Activated CD4-positive, alpha-beta T cell treated with anti-CD3 and anti-CD28 coated beads, Interleukin-2, amount 10 ng/mL, durations not matched to agents 24 days and 14 days (primary cell): ENCODE measurements at regions not wholly inside any gene's neighbourhood (a gene's known extent, or its start where the extent isn't known, plus 50 kb on each side); places are given as distances from the start of the nearest gene placed in this dataset.

Experiments used
- DNase-seq: peaks from one replicate; pipeline ENCODE4 v3.0.0; 2022
- H3K27ac Mint-ChIP-seq: one replicate; pipeline ENCODE4 v1.8.0; 2022; ENCODE audit warnings: mild to moderate bottlenecking, mixed read lengths
- H3K27me3 Mint-ChIP-seq: one replicate; pipeline ENCODE4 v1.8.0; 2022; ENCODE audit warnings: mixed read lengths
- H3K36me3 Mint-ChIP-seq: one replicate; pipeline ENCODE4 v1.8.0; 2022; ENCODE audit warnings: low read depth, mild to moderate bottlenecking, mixed read lengths
- H3K4me1 Mint-ChIP-seq: one replicate; pipeline ENCODE4 v1.8.0; 2021; ENCODE audit warnings: mixed read lengths
- H3K4me3 Mint-ChIP-seq: one replicate; pipeline ENCODE4 v1.8.0; 2022; ENCODE audit warnings: mild to moderate bottlenecking, moderate library complexity, mixed read lengths
- H3K9me3 Mint-ChIP-seq: one replicate; pipeline ENCODE4 v1.8.0; 2021; ENCODE audit warnings: mixed read lengths
- intact Hi-C: fragments of 100-400 bp; cut with micrococcal nuclease; formaldehyde crosslinking; loops from one replicate; pipeline ENCODE4 v1.15.1; 2023

DNA sequence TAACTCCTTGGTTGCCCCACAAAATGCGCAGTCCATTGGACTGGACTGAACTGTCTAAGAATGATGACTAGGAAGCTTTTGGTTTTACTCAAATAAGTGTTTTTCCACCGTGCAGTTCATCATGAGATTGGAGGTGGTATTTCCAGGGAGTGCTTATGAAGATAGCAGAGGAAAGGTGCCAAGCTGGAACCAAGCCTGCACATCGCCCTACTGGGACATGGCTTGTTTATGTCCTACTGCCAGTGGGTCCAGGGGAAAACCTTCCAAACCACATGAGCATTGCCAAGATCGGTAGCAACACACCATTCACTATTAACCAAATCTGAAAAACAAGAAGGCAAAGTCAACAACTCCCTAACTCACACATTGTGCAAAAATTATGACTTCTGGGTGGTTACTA is 54.7 kb upstream of the DSCAM start:
- Mint-ChIP-seq H3K9me3 (peaks cover 2% of the 10 kb centered on the region), H3K27ac (no peak overlapping the region), H3K4me1 (no peaks in the 10 kb centered on the region), H3K36me3 (no peaks in the 10 kb centered on the region), H3K4me3 (no peak overlapping the region), H3K27me3 (no peaks in the 10 kb centered on the region)
- DNase-seq, result no peak
- intact Hi-C loops, result no loop called here

- H3K27me3 Mint-ChIP-seq, result no peaks in the 10 kb centered on the region
- no peak overlapping the region for H3K27ac Mint-ChIP-seq
- no peak for DNase-seq
- no peaks in the 10 kb centered on the region for H3K9me3 Mint-ChIP-seq
- no peaks in the 10 kb centered on the region for H3K36me3 Mint-ChIP-seq
- intact Hi-C loops, result no loop called here
- H3K4me3 Mint-ChIP-seq, result no peak overlapping the region
- no peaks in the 10 kb centered on the region for H3K4me1 Mint-ChIP-seq
Observed at GRCh38 chr21:40902299-40902698, 55.3 kb upstream of the DSCAM start.

- H3K27me3 Mint-ChIP-seq, result no peaks in the 10 kb centered on the region
- no peak overlapping the region for H3K4me3 Mint-ChIP-seq
- no peak for DNase-seq
- no peaks in the 10 kb centered on the region for H3K9me3 Mint-ChIP-seq
- intact Hi-C loops, result no loop called here
- no peak overlapping the region for H3K27ac Mint-ChIP-seq
- H3K4me1 Mint-ChIP-seq, result no peaks in the 10 kb centered on the region
- no peaks in the 10 kb centered on the region for H3K36me3 Mint-ChIP-seq
Observed at GRCh38 chr21:40902993-40903392, 56.0 kb upstream of the DSCAM start.

GRCh38 chr21:40905251-40905650 is 58.3 kb upstream of the DSCAM start:
- H3K36me3 Mint-ChIP-seq, result no peaks in the 10 kb centered on the region
- no peaks in the 10 kb centered on the region for H3K27me3 Mint-ChIP-seq
- H3K27ac Mint-ChIP-seq, result no peak overlapping the region
- H3K9me3 Mint-ChIP-seq, result no peaks in the 10 kb centered on the region
- intact Hi-C loops, result no loop called here
- H3K4me1 Mint-ChIP-seq, result no peaks in the 10 kb centered on the region
- no peak overlapping the region for H3K4me3 Mint-ChIP-seq
- no peak for DNase-seq

- no peaks in the 10 kb centered on the region for H3K36me3 Mint-ChIP-seq
- DNase-seq, result no peak
- intact Hi-C loops, result no loop called here
- no peak overlapping the region for H3K4me3 Mint-ChIP-seq
- no peaks in the 10 kb centered on the region for H3K4me1 Mint-ChIP-seq
- no peak overlapping the region for H3K27ac Mint-ChIP-seq
- H3K27me3 Mint-ChIP-seq, result no peaks in the 10 kb centered on the region
- H3K9me3 Mint-ChIP-seq, result peaks cover 6% of the 10 kb centered on the region
Observed at GRCh38 chr21:40912375-40912774, 65.4 kb upstream of the DSCAM start.

GRCh38 chr21:40915114-40915513 is 68.2 kb upstream of the DSCAM start:
- H3K27me3 Mint-ChIP-seq, result no peaks in the 10 kb centered on the region

GRCh38 chr21:40923407-40923806 is 76.4 kb upstream of the DSCAM start:
- Mint-ChIP-seq H3K9me3 (peaks cover 6% of the 10 kb centered on the region), H3K4me3 (no peak overlapping the region), H3K27me3 (no peaks in the 10 kb centered on the region), H3K4me1 (no peaks in the 10 kb centered on the region), H3K36me3 (no peaks in the 10 kb centered on the region), H3K27ac (no peak overlapping the region)
- no peak for DNase-seq
- intact Hi-C loops, result no loop called here

More at GRCh38 chr21:40915114-40915513, 68.2 kb upstream of the DSCAM start:
- intact Hi-C loops, result no loop called here
- DNase-seq, result no peak
- Mint-ChIP-seq H3K4me3 (no peak overlapping the region), H3K4me1 (no peaks in the 10 kb centered on the region), H3K9me3 (peaks cover 6% of the 10 kb centered on the region), H3K27ac (no peak overlapping the region), H3K36me3 (no peaks in the 10 kb centered on the region)

DNA sequence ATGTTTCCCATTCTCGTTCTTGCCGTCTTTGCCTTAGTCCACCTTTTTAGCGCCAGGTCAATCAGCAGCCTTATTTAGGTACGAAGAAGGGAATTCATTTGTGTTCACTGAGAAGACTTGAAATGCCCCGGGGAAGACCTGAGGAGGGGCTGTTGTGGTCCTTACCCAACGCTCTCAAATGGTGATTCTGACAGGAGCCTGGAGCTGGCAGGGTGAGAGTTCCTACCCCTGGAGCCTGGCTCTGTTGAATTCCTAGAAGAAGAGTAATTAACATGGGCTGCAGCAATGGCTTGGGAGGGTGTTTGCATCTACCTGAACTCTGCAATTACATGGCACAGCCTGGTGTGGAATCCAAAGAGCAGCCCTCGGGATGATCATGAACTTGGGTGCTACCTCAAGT is 76.9 kb upstream of the DSCAM start:
- intact Hi-C loops, result no loop called here
- Mint-ChIP-seq H3K9me3 (peaks cover 9% of the 10 kb centered on the region), H3K27ac (no peak overlapping the region), H3K4me3 (no peak overlapping the region), H3K36me3 (no peaks in the 10 kb centered on the region), H3K27me3 (no peaks in the 10 kb centered on the region), H3K4me1 (no peaks in the 10 kb centered on the region)
- DNase-seq, result no peak

DNA sequence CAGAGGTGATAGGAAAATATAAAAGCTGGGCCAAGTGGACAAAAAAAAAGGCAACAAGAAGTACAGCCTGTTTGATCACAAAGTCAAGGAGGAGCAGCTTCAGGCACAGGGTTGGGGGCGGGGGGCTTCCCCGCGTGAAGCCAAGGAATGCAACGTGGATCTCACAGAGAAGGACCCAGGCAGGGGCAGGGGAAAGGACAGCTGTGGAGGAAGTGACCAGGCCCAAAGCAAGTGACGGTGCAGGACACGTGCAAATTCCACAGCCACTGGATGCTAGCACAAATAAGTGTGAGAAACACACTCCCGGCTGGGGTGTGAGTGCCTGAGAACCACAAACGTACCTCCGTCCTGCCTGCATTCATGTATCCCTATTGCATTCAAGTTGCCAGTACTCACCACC is 77.7 kb upstream of the DSCAM start:
- H3K27me3 Mint-ChIP-seq, result no peaks in the 10 kb centered on the region
- intact Hi-C loops, result no loop called here
- no peak for DNase-seq
- H3K4me3 Mint-ChIP-seq, result no peak overlapping the region
- no peaks in the 10 kb centered on the region for H3K36me3 Mint-ChIP-seq
- no peaks in the 10 kb centered on the region for H3K4me1 Mint-ChIP-seq
- peaks cover 9% of the 10 kb centered on the region for H3K9me3 Mint-ChIP-seq
- no peak overlapping the region for H3K27ac Mint-ChIP-seq

- Mint-ChIP-seq H3K4me1 (no peaks in the 10 kb centered on the region), H3K27ac (no peak overlapping the region), H3K9me3 (peaks cover 9% of the 10 kb centered on the region), H3K4me3 (no peak overlapping the region), H3K36me3 (no peaks in the 10 kb centered on the region), H3K27me3 (no peaks in the 10 kb centered on the region)
- intact Hi-C loops, result no loop called here
- no peak for DNase-seq
Observed at GRCh38 chr21:40926238-40926637, 79.3 kb upstream of the DSCAM start.

DNA sequence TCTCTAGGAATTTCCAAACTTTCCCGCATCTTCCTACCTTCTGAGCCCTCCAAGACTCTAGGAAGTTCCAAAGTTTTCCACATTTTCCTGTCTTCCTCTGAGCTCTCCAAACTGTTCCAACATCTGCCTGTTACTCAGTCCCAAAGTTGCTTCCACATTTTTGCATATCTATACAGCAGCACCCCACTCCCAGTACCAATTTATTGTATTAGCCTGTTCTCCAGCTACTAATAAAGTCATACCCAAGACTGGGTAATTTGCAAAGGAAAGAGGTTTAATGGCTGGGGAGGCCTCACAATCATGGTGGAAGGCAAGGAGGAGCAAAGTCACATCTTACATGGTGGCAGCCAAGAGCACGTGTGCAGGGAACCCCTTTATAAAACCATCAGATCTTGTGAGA is 82.9 kb upstream of the DSCAM start:
- Mint-ChIP-seq H3K9me3 (peaks cover 9% of the 10 kb centered on the region), H3K4me1 (no peaks in the 10 kb centered on the region), H3K27ac (no peak overlapping the region), H3K27me3 (no peaks in the 10 kb centered on the region), H3K36me3 (no peaks in the 10 kb centered on the region), H3K4me3 (no peak overlapping the region)
- intact Hi-C loops, result no loop called here
- no peak for DNase-seq

DNA sequence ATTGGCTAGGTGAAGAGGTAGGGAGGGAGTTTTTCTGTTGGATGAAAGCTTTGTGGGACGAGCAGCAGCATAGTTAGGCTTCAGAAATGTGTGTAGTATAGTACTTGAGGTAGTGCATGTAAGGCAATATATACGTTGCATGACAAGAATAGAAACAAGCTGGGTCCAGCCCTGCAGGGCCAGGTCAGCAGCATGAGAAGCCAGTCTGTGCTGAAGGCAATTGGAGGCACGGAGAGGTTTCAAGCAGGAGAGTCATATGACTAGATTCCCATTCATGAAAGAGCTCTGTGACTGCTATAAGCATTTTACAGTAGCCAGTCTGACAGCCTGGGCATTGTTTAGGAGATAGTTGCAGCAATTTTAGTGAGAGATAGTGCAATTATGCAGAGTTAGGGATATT is 84.2 kb upstream of the DSCAM start:
- Mint-ChIP-seq H3K27ac (no peak overlapping the region), H3K4me1 (no peaks in the 10 kb centered on the region), H3K27me3 (no peaks in the 10 kb centered on the region), H3K4me3 (no peak overlapping the region), H3K36me3 (no peaks in the 10 kb centered on the region), H3K9me3 (peaks cover 9% of the 10 kb centered on the region)
- intact Hi-C loops, result no loop called here
- no peak for DNase-seq

DNA sequence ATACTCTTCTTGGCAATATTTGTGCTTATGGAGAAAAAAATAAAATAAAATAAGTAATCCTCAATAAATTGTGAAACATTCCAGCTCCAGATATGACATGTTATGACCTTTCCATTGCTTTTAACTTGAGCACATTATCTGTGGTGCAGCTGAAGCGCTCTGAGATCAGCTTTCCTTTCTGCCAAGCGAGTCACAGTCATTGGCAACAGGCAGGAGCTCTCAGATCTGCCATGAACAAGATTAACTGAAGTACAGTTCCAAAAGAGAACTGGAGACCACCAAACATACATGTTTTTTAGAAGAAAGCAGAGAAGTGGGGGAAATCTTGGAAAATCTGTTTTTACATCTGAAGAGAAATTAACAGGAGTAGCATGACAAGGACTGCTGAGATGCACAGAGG is 89.2 kb upstream of the DSCAM start:
- no peak for DNase-seq
- no peak overlapping the region for H3K27ac Mint-ChIP-seq
- H3K36me3 Mint-ChIP-seq, result no peaks in the 10 kb centered on the region
- H3K27me3 Mint-ChIP-seq, result no peaks in the 10 kb centered on the region
- H3K4me3 Mint-ChIP-seq, result no peak overlapping the region
- intact Hi-C loops, result no loop called here
- H3K9me3 Mint-ChIP-seq, result no peaks in the 10 kb centered on the region
- H3K4me1 Mint-ChIP-seq, result no peaks in the 10 kb centered on the region

- Mint-ChIP-seq H3K27ac (no peak overlapping the region), H3K4me1 (no peaks in the 10 kb centered on the region), H3K36me3 (no peaks in the 10 kb centered on the region), H3K4me3 (no peak overlapping the region), H3K27me3 (no peaks in the 10 kb centered on the region), H3K9me3 (no peaks in the 10 kb centered on the region)
- intact Hi-C loops, result no loop called here
- no peak for DNase-seq
Observed at GRCh38 chr21:40936771-40937261, 89.9 kb upstream of the DSCAM start.

DNA sequence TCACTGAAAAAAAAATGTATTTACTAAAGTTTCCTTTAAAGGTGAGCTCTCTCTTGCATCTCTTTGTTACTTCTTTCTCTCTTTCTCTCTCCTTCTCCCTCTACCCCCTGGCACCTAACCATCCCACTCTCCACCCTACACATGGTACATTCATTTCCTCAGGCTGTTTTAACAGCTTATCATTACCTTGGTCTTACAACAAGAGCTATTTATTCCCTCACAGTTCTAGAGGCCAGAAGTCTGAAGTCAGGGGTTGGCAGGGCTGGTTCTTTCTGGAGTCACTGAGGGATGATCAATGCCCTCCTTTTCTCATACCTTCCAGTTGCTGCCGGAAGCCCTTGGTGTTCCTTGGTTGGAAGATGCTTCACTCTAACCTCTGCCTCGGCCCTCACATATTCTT is 91.1 kb upstream of the DSCAM start:
- Mint-ChIP-seq H3K4me3 (no peak overlapping the region), H3K9me3 (no peaks in the 10 kb centered on the region), H3K4me1 (no peaks in the 10 kb centered on the region), H3K36me3 (no peaks in the 10 kb centered on the region), H3K27ac (no peak overlapping the region), H3K27me3 (no peaks in the 10 kb centered on the region)
- intact Hi-C loops, result no loop called here
- no peak for DNase-seq
